Calu3 (cell line): ENCODE measurements at regions not wholly inside any gene's neighbourhood (a gene's known extent, or its start where the extent isn't known, plus 50 kb on each side); places are given as distances from the start of the nearest gene placed in this dataset.

ENCODE experiments used
- BruUV-seq: library from RNA; stranded (reverse); fragments of 400-500 nt; replicated peaks from 2 replicates; lab custom pipeline; 2021; lab: Mats Ljungman, UMichigan
- CTCF ChIA-PET: fragments of 300-600 bp; sonication (Branson Sonifier 250); formaldehyde crosslinking; loops from one replicate; lab custom pipeline; 2022; ENCODE audit warnings: antibody characterized with exemption; lab: Charles Lee
- DNase-seq: peaks from one replicate; pipeline ENCODE4 v3.0.0; 2022
- H3K27ac Mint-ChIP-seq: one replicate; pipeline ENCODE4 v1.8.0; 2022; ENCODE audit warnings: mixed read lengths; ENCODE audit not compliant: unreplicated experiment
- H3K27me3 Mint-ChIP-seq: one replicate; pipeline ENCODE4 v1.8.0; 2022; ENCODE audit warnings: mixed read lengths; ENCODE audit not compliant: unreplicated experiment
- H3K36me3 Mint-ChIP-seq: one replicate; pipeline ENCODE4 v1.8.0; 2022; ENCODE audit warnings: mild to moderate bottlenecking, moderate library complexity, mixed read lengths; ENCODE audit not compliant: insufficient read depth, unreplicated experiment
- H3K4me1 Mint-ChIP-seq: one replicate; pipeline ENCODE4 v1.8.0; 2022; ENCODE audit warnings: mild to moderate bottlenecking, low read depth, mixed read lengths; ENCODE audit not compliant: unreplicated experiment
- H3K4me3 Mint-ChIP-seq: one replicate; pipeline ENCODE4 v1.8.0; 2022; ENCODE audit warnings: mild to moderate bottlenecking, low read depth, moderate library complexity, mixed read lengths; ENCODE audit not compliant: unreplicated experiment
- H3K9me3 Mint-ChIP-seq: one replicate; pipeline ENCODE4 v1.8.0; 2022; ENCODE audit warnings: low read depth, mixed read lengths; ENCODE audit not compliant: unreplicated experiment
- intact Hi-C: fragments of 100-400 bp; cut with micrococcal nuclease; formaldehyde crosslinking; loops from one replicate; pipeline ENCODE4 v1.10.0; 2022; ENCODE audit not compliant: unreplicated experiment
- TF ChIP-seq, protein P1 (sequence below): fragments of 200-600 bp; IDR thresholded peaks from one replicate; pipeline ENCODE4 v1.8.0; 2022; ENCODE audit warnings: antibody characterized with exemption; ENCODE audit not compliant: unreplicated experiment

DNA sequence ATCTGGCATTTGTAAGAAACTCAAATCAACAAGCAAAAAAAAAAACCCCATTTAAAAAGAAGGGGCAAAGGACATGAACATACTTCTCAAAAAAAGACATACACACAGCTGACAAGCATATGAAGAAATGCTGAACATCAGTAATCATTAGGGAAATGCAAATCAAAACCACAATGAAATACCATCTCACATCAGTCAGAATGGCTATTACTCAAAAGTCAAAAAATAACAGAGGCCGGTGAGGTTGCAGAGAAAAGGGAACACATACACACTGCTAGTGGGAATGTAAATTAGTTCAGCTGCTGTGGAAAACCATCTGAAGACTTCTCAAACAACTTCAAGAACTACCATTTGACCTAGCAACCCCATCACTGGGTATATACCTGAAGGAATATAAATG lies 199.4 kb upstream of the THBS1 start:
- Mint-ChIP-seq H3K27me3 (no peaks in the 10 kb centered on the region), H3K4me1 (peaks cover 14% of the 10 kb centered on the region), H3K36me3 (no peaks in the 10 kb centered on the region), H3K27ac (no peak overlapping the region), H3K4me3 (no peak overlapping the region), H3K9me3 (no peaks in the 10 kb centered on the region)
- intact Hi-C loops = no loop called here
- TF ChIP-seq, protein P1, sequence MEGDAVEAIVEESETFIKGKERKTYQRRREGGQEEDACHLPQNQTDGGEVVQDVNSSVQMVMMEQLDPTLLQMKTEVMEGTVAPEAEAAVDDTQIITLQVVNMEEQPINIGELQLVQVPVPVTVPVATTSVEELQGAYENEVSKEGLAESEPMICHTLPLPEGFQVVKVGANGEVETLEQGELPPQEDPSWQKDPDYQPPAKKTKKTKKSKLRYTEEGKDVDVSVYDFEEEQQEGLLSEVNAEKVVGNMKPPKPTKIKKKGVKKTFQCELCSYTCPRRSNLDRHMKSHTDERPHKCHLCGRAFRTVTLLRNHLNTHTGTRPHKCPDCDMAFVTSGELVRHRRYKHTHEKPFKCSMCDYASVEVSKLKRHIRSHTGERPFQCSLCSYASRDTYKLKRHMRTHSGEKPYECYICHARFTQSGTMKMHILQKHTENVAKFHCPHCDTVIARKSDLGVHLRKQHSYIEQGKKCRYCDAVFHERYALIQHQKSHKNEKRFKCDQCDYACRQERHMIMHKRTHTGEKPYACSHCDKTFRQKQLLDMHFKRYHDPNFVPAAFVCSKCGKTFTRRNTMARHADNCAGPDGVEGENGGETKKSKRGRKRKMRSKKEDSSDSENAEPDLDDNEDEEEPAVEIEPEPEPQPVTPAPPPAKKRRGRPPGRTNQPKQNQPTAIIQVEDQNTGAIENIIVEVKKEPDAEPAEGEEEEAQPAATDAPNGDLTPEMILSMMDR = no peak
- CTCF ChIA-PET = no interaction called here
- BruUV-seq = no TSS peak
- DNase-seq = no peak

DNA sequence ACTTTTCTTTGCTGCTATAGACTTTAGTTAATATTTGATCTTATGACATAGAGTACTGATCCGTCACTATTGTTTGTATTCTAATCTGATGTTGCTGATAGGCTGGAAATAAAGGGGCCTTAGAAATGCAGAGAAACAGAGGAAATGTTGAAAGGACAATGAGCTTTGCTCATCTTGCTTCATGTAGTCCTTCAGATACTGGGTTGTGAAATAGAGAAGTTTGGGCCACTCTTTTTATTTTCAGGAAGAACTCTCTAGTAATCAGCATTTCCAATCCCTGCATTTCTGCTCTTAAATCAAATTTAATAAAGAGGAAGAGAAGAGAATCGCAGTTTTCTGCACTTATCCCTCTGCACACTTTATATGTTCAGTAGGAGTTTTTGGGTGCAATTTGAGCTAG lies 192.8 kb upstream of the THBS1 start:
- H3K36me3 Mint-ChIP-seq = no peaks in the 10 kb centered on the region
- no peaks in the 10 kb centered on the region for H3K9me3 Mint-ChIP-seq
- intact Hi-C loops = no loop called here
- BruUV-seq = no TSS peak
- CTCF ChIA-PET = no interaction called here
- no peak overlapping the region for H3K27ac Mint-ChIP-seq
- no peaks in the 10 kb centered on the region for H3K27me3 Mint-ChIP-seq
- no peak for DNase-seq
- TF ChIP-seq, protein P1 = no peak
- no peak overlapping the region for H3K4me3 Mint-ChIP-seq
- H3K4me1 Mint-ChIP-seq = no peaks in the 10 kb centered on the region

DNA sequence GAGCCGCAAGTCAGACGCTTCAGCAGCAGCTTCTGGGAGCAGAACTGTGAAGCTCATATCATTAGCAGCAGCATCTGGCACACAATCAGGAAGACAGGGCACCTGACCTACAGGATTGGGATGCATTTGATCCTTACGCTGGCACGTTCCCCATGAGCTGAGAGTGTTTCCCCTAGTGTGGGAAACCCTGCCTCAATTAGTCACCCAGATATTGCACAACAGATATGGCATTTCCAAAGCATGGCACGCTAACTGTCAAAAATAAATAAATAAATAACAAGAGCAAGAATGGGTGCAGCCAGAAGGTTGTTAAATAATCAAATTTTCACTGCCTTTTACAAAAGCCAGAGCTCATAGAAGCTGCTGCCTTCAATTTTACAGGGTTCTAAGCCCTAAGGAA lies 189.6 kb upstream of the THBS1 start:
- intact Hi-C loops = no loop called here
- DNase-seq = no peak
- peaks cover 3% of the 10 kb centered on the region for H3K9me3 Mint-ChIP-seq
- no peaks in the 10 kb centered on the region for H3K36me3 Mint-ChIP-seq
- H3K27ac Mint-ChIP-seq = no peak overlapping the region
- H3K4me3 Mint-ChIP-seq = no peak overlapping the region
- H3K27me3 Mint-ChIP-seq = no peaks in the 10 kb centered on the region
- TF ChIP-seq, protein P1 = no peak
- no TSS peak for BruUV-seq
- CTCF ChIA-PET = no interaction called here
- peaks cover 8% of the 10 kb centered on the region for H3K4me1 Mint-ChIP-seq

DNA sequence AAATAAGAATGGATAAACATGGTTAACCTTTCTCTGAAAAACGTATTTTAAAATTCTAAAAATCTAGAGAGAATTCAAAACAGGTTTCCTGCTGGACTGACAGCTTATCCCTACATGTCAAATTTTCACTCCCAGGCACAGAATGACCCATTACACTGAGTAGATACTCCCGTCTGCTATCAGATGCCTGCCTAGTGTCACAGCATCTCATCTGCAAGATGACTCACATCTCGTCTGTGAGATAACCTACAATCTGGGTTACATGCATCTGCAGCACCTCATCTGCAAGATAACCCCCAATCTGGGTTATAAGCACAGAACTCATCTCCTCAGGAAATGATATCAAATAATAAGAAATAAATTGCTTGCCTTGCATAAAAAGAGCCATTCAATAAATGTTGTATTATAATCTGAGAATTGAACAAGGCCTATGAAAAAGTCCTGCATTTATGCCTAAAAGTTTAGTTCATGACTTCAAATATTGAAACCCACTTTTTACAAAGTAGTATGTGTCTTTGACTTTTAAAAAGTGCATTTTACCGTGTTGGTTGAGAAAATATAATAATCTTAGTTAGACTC lies 188.3 kb upstream of the THBS1 start:
- no peak overlapping the region for H3K4me3 Mint-ChIP-seq
- TF ChIP-seq, protein P1 = no peak
- no peaks in the 10 kb centered on the region for H3K27me3 Mint-ChIP-seq
- peaks cover 3% of the 10 kb centered on the region for H3K9me3 Mint-ChIP-seq
- intact Hi-C loops = no loop called here
- BruUV-seq = no TSS peak
- CTCF ChIA-PET = no interaction called here
- H3K27ac Mint-ChIP-seq = no peak overlapping the region
- peaks cover 8% of the 10 kb centered on the region for H3K4me1 Mint-ChIP-seq
- no peaks in the 10 kb centered on the region for H3K36me3 Mint-ChIP-seq
- DNase-seq = no peak
